CD8-positive, alpha-beta memory T cell (primary cell): ENCODE measurements at regions not wholly inside any gene's neighbourhood (a gene's known extent, or its start where the extent isn't known, plus 50 kb on each side); places are given as distances from the start of the nearest gene placed in this dataset.
"Not testable (repeated sequence)": the region's sequence is repeated elsewhere in the genome, so short reads cannot be mapped to it uniquely, and the experiment has no call there.

Experiments used
- CTCF ChIA-PET: fragments of 350-600 bp; sonication (Branson Sonifier 250); formaldehyde crosslinking; loops from one replicate; lab custom pipeline; 2021; ENCODE audit warnings: antibody characterized with exemption; lab: Charles Lee
- POLR2A ChIA-PET: fragments of 350-600 bp; sonication (Branson Sonifier 250); formaldehyde crosslinking; loops from one replicate; lab custom pipeline; 2021; ENCODE audit warnings: antibody characterized with exemption; lab: Charles Lee
- DNase-seq, 5 donors: peaks; one replicate each; pipeline versions ENCODE4 v3.0.0 to v3.0.0-alpha.2; 2020 to 2022; ENCODE audit warnings: mixed read lengths in 1 of 5
- H3K27ac ChIP-seq: one replicate; pipeline ENCODE4 v1.7.0; 2013; ENCODE audit warnings: low read depth, mild to moderate bottlenecking, low read length, moderate library complexity
- H3K27me3 ChIP-seq: 2 replicates; pipeline ENCODE4 v1.7.0; 2013; ENCODE audit warnings: low read length, mild to moderate bottlenecking; ENCODE audit not compliant: insufficient read depth, poor library complexity, severe bottlenecking
- H3K36me3 ChIP-seq: 2 replicates; pipeline ENCODE4 v1.7.0; 2013; ENCODE audit warnings: mild to moderate bottlenecking, low read length, moderate library complexity; ENCODE audit not compliant: insufficient read depth
- H3K4me1 ChIP-seq: 2 replicates; pipeline ENCODE4 v1.7.0; 2013; ENCODE audit warnings: mild to moderate bottlenecking, low read length, moderate library complexity; ENCODE audit not compliant: insufficient read depth
- H3K4me3 ChIP-seq: 2 replicates; pipeline ENCODE4 v1.7.0; 2013; ENCODE audit warnings: mild to moderate bottlenecking, low read length
- H3K9me3 ChIP-seq: 2 replicates; pipeline ENCODE4 v1.7.0; 2013; ENCODE audit warnings: mild to moderate bottlenecking, low read length
- H3K27ac Mint-ChIP-seq, 8 donors: one replicate each; pipeline ENCODE4 v1.8.0; 2020 to 2021; ENCODE audit warnings: mixed read lengths in 8 of 8, mild to moderate bottlenecking in 6 of 8, inconsistent platforms in 3 of 8, moderate library complexity in 3 of 8
- H3K27me3 Mint-ChIP-seq, 2 donors: one replicate each; pipeline ENCODE4 v1.8.0; 2020 to 2021; ENCODE audit warnings: mixed read lengths in 2 of 2, mild to moderate bottlenecking in 1 of 2, moderate library complexity in 1 of 2
- H3K36me3 Mint-ChIP-seq, 3 donors: one replicate each; pipeline ENCODE4 v1.8.0; 2020 to 2021; ENCODE audit warnings: mixed read lengths in 3 of 3, inconsistent platforms in 1 of 3, mild to moderate bottlenecking in 1 of 3
- H3K4me1 Mint-ChIP-seq, 3 donors: one replicate each; pipeline ENCODE4 v1.8.0; 2020 to 2021; ENCODE audit warnings: mixed read lengths in 3 of 3, inconsistent platforms in 1 of 3, mild to moderate bottlenecking in 1 of 3
- H3K4me3 Mint-ChIP-seq, 7 donors: one replicate each; pipeline ENCODE4 v1.8.0; 2020 to 2021; ENCODE audit warnings: mixed read lengths in 7 of 7, mild to moderate bottlenecking in 6 of 7, moderate library complexity in 4 of 7, inconsistent platforms in 2 of 7
- H3K9me3 Mint-ChIP-seq, 5 donors: one replicate each; pipeline ENCODE4 v1.8.0; 2020 to 2022; ENCODE audit warnings: mixed read lengths in 5 of 5, mild to moderate bottlenecking in 3 of 5, moderate library complexity in 2 of 5, inconsistent platforms in 1 of 5

DNA sequence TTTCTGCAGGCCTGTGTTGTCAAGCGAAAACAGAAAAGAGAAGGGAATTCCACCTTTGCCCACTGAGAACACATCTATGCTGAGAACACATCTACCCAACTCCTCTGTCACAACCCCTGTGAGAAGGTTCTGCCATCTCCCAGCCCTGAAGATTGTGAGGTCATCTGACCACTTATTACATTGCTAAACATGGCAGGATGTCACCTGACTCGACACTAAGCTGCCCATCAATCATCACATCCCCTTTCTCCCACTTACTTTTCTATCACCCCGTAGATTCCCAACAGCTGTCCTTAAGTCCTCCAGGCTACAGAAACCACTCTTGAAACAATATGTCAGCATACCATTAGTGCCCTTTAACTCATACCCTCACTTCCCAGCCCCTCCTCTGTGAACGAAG is 64.2 kb upstream of the PRSS3 start:
- Histone ChIP-seq H3K4me3 (no peak overlapping the region), H3K4me1 (no peaks in the 10 kb centered on the region), H3K27me3 (no peaks in the 10 kb centered on the region), H3K27ac (no peak overlapping the region), H3K36me3 (no peaks in the 10 kb centered on the region), H3K9me3 (no peaks in the 10 kb centered on the region)
- Mint-ChIP-seq H3K9me3 (peaks cover 3 to 6% (median 5%) of the 10 kb centered on the region in 5 donors), H3K27me3 (peaks cover 13 to 37% of the 10 kb centered on the region in 2 donors), H3K27ac (no peak overlapping the region), H3K36me3 (peaks cover 0 to 3% (median 0%) of the 10 kb centered on the region in 3 donors), H3K4me1 (no peaks in the 10 kb centered on the region), H3K4me3 (no peak overlapping the region)
- ChIA-PET POLR2A (no interaction called here), CTCF (interaction anchor here (0.9 to 1.7 kb wide), 3 partner anchors 9 to 107 kb away, joined by 3 to 9 read pairs (median 4); no protein-coding TSS in a partner anchor)
- no peak for DNase-seq

DNA sequence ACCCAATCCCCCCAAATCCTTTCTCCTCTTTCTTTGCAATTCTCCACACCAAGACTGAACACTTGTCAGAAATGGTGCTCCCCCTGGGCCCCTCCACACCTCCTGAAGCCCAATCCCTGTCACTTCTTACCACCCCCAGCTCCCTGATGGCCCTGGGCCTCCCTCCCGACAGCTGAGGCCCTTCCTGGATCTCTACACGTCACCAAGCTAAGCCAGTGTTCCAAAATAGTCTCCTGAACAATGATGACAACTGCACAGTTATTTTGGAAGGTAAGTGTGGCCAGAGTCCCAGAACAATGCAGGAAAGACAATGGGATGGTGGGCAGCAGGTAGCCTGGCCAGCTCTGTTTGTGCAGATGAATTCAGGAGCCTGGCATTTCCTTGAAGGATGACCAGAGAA is 63.7 kb upstream of the PRSS3 start:
- peaks cover 13 to 32% of the 10 kb centered on the region in 2 donors for H3K27me3 Mint-ChIP-seq
- no peak overlapping the region for H3K27ac Mint-ChIP-seq
- H3K4me1 ChIP-seq = no peaks in the 10 kb centered on the region
- peaks cover 3 to 6% (median 5%) of the 10 kb centered on the region in 5 donors for H3K9me3 Mint-ChIP-seq
- H3K36me3 Mint-ChIP-seq = peaks cover 0 to 4% (median 0%) of the 10 kb centered on the region in 3 donors
- ChIA-PET POLR2A (no interaction called here), CTCF (interaction anchor here (0.9 to 1.7 kb wide), 2 partner anchors 10 to 47 kb away, joined by 3 to 9 read pairs; no protein-coding TSS in a partner anchor)
- H3K36me3 ChIP-seq = no peaks in the 10 kb centered on the region
- no peak overlapping the region for H3K4me3 Mint-ChIP-seq
- H3K27me3 ChIP-seq = no peaks in the 10 kb centered on the region
- H3K4me1 Mint-ChIP-seq = no peaks in the 10 kb centered on the region
- H3K9me3 ChIP-seq = no peaks in the 10 kb centered on the region
- no peak overlapping the region for H3K27ac ChIP-seq
- no peak for DNase-seq
- H3K4me3 ChIP-seq = no peak overlapping the region

DNA sequence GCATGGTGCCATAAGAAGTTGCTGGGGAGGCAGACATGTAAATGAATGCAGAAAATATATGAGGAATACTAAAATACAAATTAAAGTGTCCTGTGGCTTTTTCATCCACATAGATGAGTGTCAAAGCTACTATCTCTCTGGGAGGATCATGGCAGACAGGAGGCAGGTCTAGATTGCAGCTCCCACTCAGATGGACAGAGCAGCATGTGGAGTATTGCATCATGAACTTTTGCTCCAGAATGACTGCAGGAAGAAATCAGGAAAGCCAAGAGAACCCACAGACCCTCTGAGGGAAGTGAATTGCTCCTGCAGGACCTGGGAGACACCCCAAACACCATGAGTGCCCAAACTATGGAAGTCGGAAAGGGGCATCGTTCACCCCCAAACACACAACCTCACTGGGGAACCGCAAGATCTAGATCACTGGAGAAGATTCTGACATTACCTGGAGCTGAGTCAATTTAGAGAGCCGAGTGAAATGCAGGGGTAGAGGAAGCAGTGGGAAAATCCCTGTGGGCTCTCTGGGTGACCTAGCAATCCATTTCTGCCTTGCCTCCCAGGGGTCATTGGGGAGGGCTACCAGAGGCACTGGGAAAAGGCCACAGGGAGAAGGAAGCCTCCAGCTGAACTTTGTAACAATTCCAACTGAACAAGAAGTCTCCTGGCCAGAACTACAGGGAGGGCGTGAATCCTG is 61.0 kb upstream of the PRSS3 start:
- H3K27ac ChIP-seq, H3K4me3 ChIP-seq, CTCF ChIA-PET, H3K4me3 Mint-ChIP-seq, H3K4me1 ChIP-seq, H3K9me3 ChIP-seq, H3K27me3 ChIP-seq, H3K36me3 Mint-ChIP-seq, H3K9me3 Mint-ChIP-seq, DNase-seq, H3K4me1 Mint-ChIP-seq, POLR2A ChIA-PET, H3K27ac Mint-ChIP-seq, H3K36me3 ChIP-seq: not testable (repeated sequence)
- peaks cover 18 to 35% of the 10 kb centered on the region in 2 donors for H3K27me3 Mint-ChIP-seq

DNA sequence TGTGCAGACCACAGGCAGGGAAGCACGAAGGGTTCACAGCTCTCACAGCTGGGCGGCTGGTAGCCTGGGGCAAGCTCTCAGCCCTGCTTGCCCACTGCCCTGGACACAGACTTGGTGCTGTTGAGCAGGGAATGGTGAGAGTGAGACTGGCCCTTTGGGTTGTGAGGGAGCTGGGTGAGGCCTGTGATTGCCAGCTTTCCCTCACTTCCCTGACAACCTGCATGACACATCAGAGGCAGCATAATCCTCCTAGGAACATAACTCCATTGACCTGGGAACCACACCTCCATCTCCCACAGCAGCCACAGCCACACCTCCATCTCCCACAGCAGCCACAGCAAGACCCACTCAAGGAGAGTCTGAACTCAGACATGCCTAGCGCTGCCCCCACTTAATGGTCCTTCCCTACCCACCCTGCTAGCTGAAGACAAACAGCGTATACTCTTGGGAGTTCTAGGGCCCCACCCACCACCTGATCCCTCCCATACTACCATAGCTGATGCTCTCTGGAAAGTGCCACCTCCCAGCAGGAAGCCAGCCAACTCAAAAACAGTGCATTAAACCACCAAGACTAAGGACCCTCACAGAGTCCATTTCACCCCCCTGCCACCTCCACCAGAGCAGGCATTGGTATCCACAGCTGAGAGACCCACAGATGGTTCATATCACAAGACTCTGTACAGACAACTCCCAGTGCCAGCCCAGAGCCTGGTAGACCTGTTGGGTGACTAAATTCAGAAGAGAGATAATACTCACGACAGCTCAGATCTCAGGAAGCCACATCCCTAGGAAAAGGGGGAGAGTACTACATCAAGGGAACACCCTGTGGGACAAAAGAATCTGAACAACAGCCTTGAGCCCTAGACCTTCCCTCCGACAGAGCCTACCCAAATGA is 60.2 kb upstream of the PRSS3 start:
- Mint-ChIP-seq H3K9me3 (peaks cover 3 to 14% (median 12%) of the 10 kb centered on the region in 5 donors), H3K27me3 (peaks cover 16 to 29% of the 10 kb centered on the region in 2 donors), H3K36me3 (peaks cover 0 to 13% (median 4%) of the 10 kb centered on the region in 3 donors), H3K27ac (peak overlapping the region in 1 of 8 donors; percentile 22)
- POLR2A ChIA-PET = interaction anchor here (0.7 kb wide), 1 partner anchor 16 kb away, joined by 3 read pairs; no protein-coding TSS in a partner anchor
- H3K4me1 ChIP-seq, DNase-seq, H3K4me3 ChIP-seq, H3K36me3 ChIP-seq, H3K27me3 ChIP-seq, CTCF ChIA-PET, H3K9me3 ChIP-seq, H3K27ac ChIP-seq, H3K4me1 Mint-ChIP-seq, H3K4me3 Mint-ChIP-seq: not testable (repeated sequence)

DNA sequence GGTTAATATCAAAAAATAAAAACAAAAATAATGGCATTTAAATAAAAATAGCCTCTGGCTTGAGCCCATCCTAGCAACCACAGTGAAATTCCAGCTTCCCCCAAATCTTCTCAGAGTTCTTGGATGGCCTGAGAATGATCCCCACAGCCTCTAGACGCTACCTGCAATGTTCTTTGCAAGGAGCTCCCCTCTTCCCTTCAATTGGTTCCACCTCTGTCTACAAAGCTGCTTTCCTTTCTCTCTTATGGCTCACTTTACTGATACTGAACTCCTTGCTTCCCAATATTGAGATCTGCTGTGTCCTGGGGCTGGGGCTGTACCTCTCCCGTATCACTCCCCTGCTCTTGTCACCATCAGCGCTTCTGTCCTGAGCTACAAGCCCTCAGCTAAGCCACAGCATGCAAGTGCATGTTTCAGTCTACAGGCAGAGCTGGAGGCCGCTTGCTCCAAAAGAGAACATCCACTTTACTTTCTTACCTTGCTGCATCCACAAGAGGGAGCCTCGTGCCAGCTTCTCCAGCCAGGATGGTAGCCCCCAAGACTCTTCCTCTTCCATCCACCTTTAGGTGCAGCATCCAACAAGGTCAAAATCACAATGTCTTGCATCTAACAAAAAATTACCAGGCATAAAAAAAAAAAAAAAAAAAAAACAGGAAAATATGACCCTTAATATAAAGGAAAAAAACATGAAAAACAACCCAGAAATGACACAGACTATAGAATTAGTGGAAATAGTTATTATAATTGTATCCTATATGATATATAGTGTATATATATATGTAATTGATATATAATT is 57.4 kb upstream of the PRSS3 start:
- Mint-ChIP-seq H3K4me3 (peak overlapping the region in 1 of 7 donors; percentile 6), H3K27ac (peak overlapping the region in 1 of 8 donors; percentile 39), H3K9me3 (peaks cover 7 to 19% (median 17%) of the 10 kb centered on the region in 5 donors), H3K4me1 (peaks cover 0 to 3% (median 2%) of the 10 kb centered on the region in 3 donors), H3K27me3 (peaks cover 14 to 25% of the 10 kb centered on the region in 2 donors), H3K36me3 (peaks cover 0 to 21% (median 3%) of the 10 kb centered on the region in 3 donors)
- ChIA-PET CTCF (interaction anchor here (0.6 to 3.4 kb wide), 7 partner anchors 11 to 191 kb away, joined by 3 to 14 read pairs (median 4); no protein-coding TSS in a partner anchor), POLR2A (no interaction called here)
- Histone ChIP-seq H3K27ac (no peak overlapping the region), H3K4me1 (no peaks in the 10 kb centered on the region), H3K36me3 (no peaks in the 10 kb centered on the region), H3K27me3 (no peaks in the 10 kb centered on the region), H3K4me3 (no peak overlapping the region), H3K9me3 (no peaks in the 10 kb centered on the region)
- peak in 1 of 5 donors; percentile 52 for DNase-seq

DNA sequence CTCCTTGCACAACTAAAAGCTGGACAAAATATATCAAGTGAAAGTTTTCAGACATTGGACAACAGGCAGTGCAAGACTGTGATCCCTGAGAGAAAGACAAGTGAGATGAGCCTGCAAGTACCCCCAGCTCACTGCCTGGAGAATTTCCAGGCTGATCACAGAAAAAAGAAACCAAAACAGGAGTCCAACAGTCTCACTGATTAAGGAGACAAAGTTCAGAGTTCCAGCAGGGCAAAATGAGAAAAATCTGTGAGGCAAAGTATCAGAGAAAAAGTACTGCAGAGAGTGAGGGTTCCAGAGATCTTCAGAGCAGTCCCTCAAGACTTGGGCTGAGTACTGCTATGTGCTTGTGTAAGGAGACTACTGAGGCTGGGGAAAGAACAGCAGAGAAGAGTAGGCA is 56.0 kb upstream of the PRSS3 start:
- Mint-ChIP-seq H3K36me3 (peaks cover 0 to 21% (median 5%) of the 10 kb centered on the region in 3 donors), H3K9me3 (peaks cover 7 to 19% (median 17%) of the 10 kb centered on the region in 5 donors), H3K27me3 (peaks cover 16 to 30% of the 10 kb centered on the region in 2 donors), H3K4me3 (no peak overlapping the region), H3K27ac (no peak overlapping the region), H3K4me1 (peaks cover 0 to 3% (median 2%) of the 10 kb centered on the region in 3 donors)
- no peak overlapping the region for H3K4me3 ChIP-seq
- no peaks in the 10 kb centered on the region for H3K9me3 ChIP-seq
- ChIA-PET POLR2A (interaction anchor here (0.7 kb wide), 1 partner anchor 7 kb away, joined by 5 read pairs; no protein-coding TSS in a partner anchor), CTCF (interaction anchor here (3.4 kb wide), 1 partner anchor 39 kb away, joined by 14 read pairs; no protein-coding TSS in a partner anchor)
- H3K27ac ChIP-seq = no peak overlapping the region
- no peaks in the 10 kb centered on the region for H3K27me3 ChIP-seq
- no peaks in the 10 kb centered on the region for H3K4me1 ChIP-seq
- no peak for DNase-seq
- no peaks in the 10 kb centered on the region for H3K36me3 ChIP-seq

DNA sequence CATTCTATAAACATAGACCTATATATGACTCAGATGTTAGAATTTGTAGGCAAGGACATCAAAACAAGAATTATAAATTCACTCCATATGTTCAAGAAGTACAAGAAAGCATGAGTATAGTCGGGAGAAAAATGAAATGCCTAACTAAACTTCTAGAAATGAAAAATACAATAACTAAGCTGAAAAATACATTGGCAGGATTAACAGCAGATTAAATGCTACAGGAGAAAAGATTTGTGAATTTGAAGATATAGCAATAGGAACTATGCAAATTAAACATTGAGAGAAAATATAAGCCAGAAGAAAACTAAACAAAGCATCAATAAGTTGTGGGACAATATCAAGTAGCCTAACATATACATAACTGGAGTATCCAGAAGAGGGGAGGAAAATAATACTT is 55.3 kb upstream of the PRSS3 start:
- POLR2A ChIA-PET = no interaction called here
- Mint-ChIP-seq H3K4me1 (peaks cover 0 to 3% (median 2%) of the 10 kb centered on the region in 3 donors), H3K4me3 (no peak overlapping the region), H3K36me3 (peaks cover 0 to 21% (median 5%) of the 10 kb centered on the region in 3 donors), H3K9me3 (peaks cover 7 to 19% (median 17%) of the 10 kb centered on the region in 5 donors), H3K27ac (no peak overlapping the region), H3K27me3 (peaks cover 14 to 28% of the 10 kb centered on the region in 2 donors)
- Histone ChIP-seq H3K27me3 (no peaks in the 10 kb centered on the region), H3K4me3 (no peak overlapping the region), H3K9me3 (no peaks in the 10 kb centered on the region), H3K27ac (no peak overlapping the region), H3K36me3 (no peaks in the 10 kb centered on the region), H3K4me1 (no peaks in the 10 kb centered on the region)
- CTCF ChIA-PET = no interaction called here
- no peak for DNase-seq
